ENCODE measurements at regions not wholly inside any gene's neighbourhood (a gene's known extent, or its start where the extent isn't known, plus 50 kb on each side); places are given as distances from the start of the nearest gene placed in this dataset.
A peak's percentile ranks its signal among the peaks of the same experiment; 100 is the strongest.

DNA sequence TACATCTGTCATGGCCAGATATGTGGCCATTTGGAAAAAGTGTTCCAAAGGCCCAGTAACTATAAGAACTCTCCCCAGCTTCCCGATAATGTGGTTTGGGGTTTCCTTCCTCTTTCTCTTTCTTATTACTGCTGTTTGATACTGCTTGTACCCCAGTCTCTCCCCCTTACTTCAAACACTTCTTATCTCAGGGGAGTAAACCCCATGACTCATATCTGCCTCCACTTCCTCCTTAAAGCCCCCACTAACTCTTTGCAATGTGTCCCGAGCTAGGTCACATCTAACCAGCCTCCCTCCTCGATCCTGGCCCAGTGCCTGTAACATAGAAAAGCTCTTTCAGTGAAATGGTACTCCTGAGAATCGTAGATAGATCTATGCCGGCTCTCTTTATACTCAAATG, 82.4 kb upstream of the STARD13 start:
- ATAC-seq (ENCODE audit: insufficient read depth, low FRiP score): peak; percentile 34
- no peak overlapping the region for H3K4me3 ChIP-seq
- TF ChIP-seq, protein P1, sequence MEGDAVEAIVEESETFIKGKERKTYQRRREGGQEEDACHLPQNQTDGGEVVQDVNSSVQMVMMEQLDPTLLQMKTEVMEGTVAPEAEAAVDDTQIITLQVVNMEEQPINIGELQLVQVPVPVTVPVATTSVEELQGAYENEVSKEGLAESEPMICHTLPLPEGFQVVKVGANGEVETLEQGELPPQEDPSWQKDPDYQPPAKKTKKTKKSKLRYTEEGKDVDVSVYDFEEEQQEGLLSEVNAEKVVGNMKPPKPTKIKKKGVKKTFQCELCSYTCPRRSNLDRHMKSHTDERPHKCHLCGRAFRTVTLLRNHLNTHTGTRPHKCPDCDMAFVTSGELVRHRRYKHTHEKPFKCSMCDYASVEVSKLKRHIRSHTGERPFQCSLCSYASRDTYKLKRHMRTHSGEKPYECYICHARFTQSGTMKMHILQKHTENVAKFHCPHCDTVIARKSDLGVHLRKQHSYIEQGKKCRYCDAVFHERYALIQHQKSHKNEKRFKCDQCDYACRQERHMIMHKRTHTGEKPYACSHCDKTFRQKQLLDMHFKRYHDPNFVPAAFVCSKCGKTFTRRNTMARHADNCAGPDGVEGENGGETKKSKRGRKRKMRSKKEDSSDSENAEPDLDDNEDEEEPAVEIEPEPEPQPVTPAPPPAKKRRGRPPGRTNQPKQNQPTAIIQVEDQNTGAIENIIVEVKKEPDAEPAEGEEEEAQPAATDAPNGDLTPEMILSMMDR (IDR thresholded peaks at IDR 0.05; ENCODE audit: control extremely low read depth, extremely low read depth): no peak
- H3K27me3 ChIP-seq (ENCODE audit: control insufficient read depth in 3 of 3, insufficient read depth in 3 of 3, low read length in 2 of 3): no peaks in the 10 kb centered on the region
- H3K36me3 ChIP-seq (ENCODE audit: control insufficient read depth in 4 of 4, insufficient read depth in 4 of 4, low read length in 4 of 4): no peaks in the 10 kb centered on the region
- H3K27ac ChIP-seq (ENCODE audit: low read depth in 1 of 2, low read length in 1 of 2): no peak overlapping the region
- H3K4me1 ChIP-seq (ENCODE audit: control insufficient read depth in 5 of 5, insufficient read depth in 5 of 5, low read length in 5 of 5): peaks cover 0 to 15% (median 0%) of the 10 kb centered on the region in 5 donors
- H3K9me3 ChIP-seq (ENCODE audit: control insufficient read depth in 4 of 4, insufficient read depth in 3 of 4, low read length in 3 of 4): no peaks in the 10 kb centered on the region
- H3K9ac ChIP-seq (ENCODE audit: insufficient read depth in 1 of 2, low read length in 2 of 2): no peak overlapping the region
- no peak for DNase-seq
- WGBS, 2 donors: 25 to 43% methylated on average over 5 of the region's 5 CpGs

- TF ChIP-seq, protein P1 (IDR thresholded peaks at IDR 0.05; ENCODE audit: control extremely low read depth, extremely low read depth): no peak
- 85 to 87% methylated on average over 3 of the region's 3 CpGs for WGBS, 2 donors
- Histone ChIP-seq H3K4me1 (ENCODE audit: control insufficient read depth in 5 of 5, insufficient read depth in 5 of 5, low read length in 5 of 5) (peaks cover 0 to 15% (median 0%) of the 10 kb centered on the region in 5 donors), H3K27me3 (ENCODE audit: control insufficient read depth in 3 of 3, insufficient read depth in 3 of 3, low read length in 2 of 3) (no peaks in the 10 kb centered on the region), H3K9me3 (ENCODE audit: control insufficient read depth in 4 of 4, insufficient read depth in 3 of 4, low read length in 3 of 4) (no peaks in the 10 kb centered on the region), H3K9ac (ENCODE audit: insufficient read depth in 1 of 2, low read length in 2 of 2) (no peak overlapping the region), H3K27ac (ENCODE audit: low read depth in 1 of 2, low read length in 1 of 2) (no peak overlapping the region), H3K36me3 (ENCODE audit: control insufficient read depth in 4 of 4, insufficient read depth in 4 of 4, low read length in 4 of 4) (no peaks in the 10 kb centered on the region), H3K4me3 (no peak overlapping the region)
- no peak for DNase-seq
- no peak for ATAC-seq (ENCODE audit: insufficient read depth, low FRiP score)
These were observed 83.5 kb upstream of the STARD13 start for GRCh38 chr13:33369073-33369472.

DNA sequence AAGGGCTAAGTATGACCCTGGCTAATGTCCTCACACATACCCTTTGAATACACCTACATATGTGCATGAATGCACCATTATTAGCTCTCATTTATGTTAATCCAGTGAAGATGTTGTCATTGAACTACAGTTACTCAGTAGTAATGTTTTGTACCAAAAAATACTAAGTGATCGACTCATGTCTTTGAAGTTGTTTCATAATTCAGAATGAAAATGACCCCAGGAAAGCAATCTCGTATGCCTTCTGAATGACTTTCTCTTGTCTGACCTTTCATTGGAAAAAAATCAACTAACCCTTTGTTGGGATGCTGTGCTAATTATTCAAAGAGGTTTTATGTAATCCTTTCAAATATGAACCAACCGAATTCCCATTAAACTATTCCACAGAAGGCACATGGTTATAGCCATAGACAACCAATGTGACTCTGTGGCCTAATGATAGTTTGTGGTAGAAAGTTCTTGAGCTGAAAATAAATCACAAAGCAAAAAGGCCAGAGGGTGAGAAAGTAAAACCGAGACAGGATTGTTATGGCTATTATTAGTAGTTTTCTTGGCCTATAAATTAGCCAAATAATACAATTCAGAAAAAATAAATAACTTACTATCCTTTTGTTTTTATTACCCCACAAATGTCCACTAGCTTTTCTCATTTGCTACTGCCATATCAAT, 86.8 kb upstream of the STARD13 start:
- no peaks in the 10 kb centered on the region for H3K27me3 ChIP-seq (ENCODE audit: control insufficient read depth in 3 of 3, insufficient read depth in 3 of 3, low read length in 2 of 3)
- TF ChIP-seq, protein P1 (IDR thresholded peaks at IDR 0.05; ENCODE audit: control extremely low read depth, extremely low read depth): no peak
- H3K4me3 ChIP-seq: no peak overlapping the region
- H3K9ac ChIP-seq (ENCODE audit: insufficient read depth in 1 of 2, low read length in 2 of 2): no peak overlapping the region
- no peaks in the 10 kb centered on the region for H3K9me3 ChIP-seq (ENCODE audit: control insufficient read depth in 4 of 4, insufficient read depth in 3 of 4, low read length in 3 of 4)
- no peak overlapping the region for H3K27ac ChIP-seq (ENCODE audit: low read depth in 1 of 2, low read length in 1 of 2)
- no peaks in the 10 kb centered on the region for H3K36me3 ChIP-seq (ENCODE audit: control insufficient read depth in 4 of 4, insufficient read depth in 4 of 4, low read length in 4 of 4)
- H3K4me1 ChIP-seq (ENCODE audit: control insufficient read depth in 5 of 5, insufficient read depth in 5 of 5, low read length in 5 of 5): peaks cover 0 to 2% (median 0%) of the 10 kb centered on the region in 5 donors
- WGBS, 2 donors: 77 to 87% methylated on average over 4 of the region's 4 CpGs
- ATAC-seq (ENCODE audit: insufficient read depth, low FRiP score): no peak
- DNase-seq: no peak

DNA sequence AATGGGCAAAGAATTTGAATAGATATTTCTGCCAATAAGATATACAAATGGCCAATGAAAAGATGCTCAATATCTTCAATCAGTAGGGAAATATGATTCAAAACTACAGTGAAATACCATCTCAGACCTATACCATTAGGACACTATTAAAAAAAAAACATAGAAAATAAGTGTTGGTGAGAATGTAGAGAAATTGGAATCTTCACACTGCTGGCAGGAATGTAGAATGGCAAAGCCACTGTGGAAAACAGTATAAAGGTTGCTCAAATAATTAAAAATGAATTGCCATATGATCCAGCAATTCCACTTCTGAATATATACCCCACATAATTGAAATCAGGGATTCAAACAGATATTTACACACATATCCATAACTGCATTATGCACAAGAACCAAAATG, 88.1 kb upstream of the STARD13 start:
- no peak overlapping the region for H3K9ac ChIP-seq (ENCODE audit: insufficient read depth in 1 of 2, low read length in 2 of 2)
- H3K36me3 ChIP-seq (ENCODE audit: control insufficient read depth in 4 of 4, insufficient read depth in 4 of 4, low read length in 4 of 4): no peaks in the 10 kb centered on the region
- no peak for ATAC-seq (ENCODE audit: insufficient read depth, low FRiP score)
- TF ChIP-seq, protein P1 (IDR thresholded peaks at IDR 0.05; ENCODE audit: control extremely low read depth, extremely low read depth): no peak
- H3K9me3 ChIP-seq (ENCODE audit: control insufficient read depth in 4 of 4, insufficient read depth in 3 of 4, low read length in 3 of 4): no peaks in the 10 kb centered on the region
- H3K27me3 ChIP-seq (ENCODE audit: control insufficient read depth in 3 of 3, insufficient read depth in 3 of 3, low read length in 2 of 3): no peaks in the 10 kb centered on the region
- H3K4me1 ChIP-seq (ENCODE audit: control insufficient read depth in 5 of 5, insufficient read depth in 5 of 5, low read length in 5 of 5): peaks cover 0 to 2% (median 0%) of the 10 kb centered on the region in 5 donors
- no peak overlapping the region for H3K27ac ChIP-seq (ENCODE audit: low read depth in 1 of 2, low read length in 1 of 2)
- no peak overlapping the region for H3K4me3 ChIP-seq
- no peak for DNase-seq

Measured in lung (tissue), 11 donors.